Liver (tissue), 3 donors: ENCODE measurements at regions not wholly inside any gene's neighbourhood (a gene's known extent, or its start where the extent isn't known, plus 50 kb on each side); places are given as distances from the start of the nearest gene placed in this dataset.

Source experiments
- CTCF ChIP-seq: fragments of 150-350 bp; IDR thresholded peaks from 2 replicates; pipeline ENCODE4 v1.5.1; 2017; ENCODE audit warnings: improper control_type of control experiment, low read depth, low read length; ENCODE audit not compliant: missing input control
- EGR1 ChIP-seq, 2 donors: IDR thresholded peaks; 2 replicates each; pipeline ENCODE4 v1.6.1; 2016 to 2018; ENCODE audit warnings: antibody characterized with exemption in 2 of 2, low read depth in 2 of 2
- FOXA2 ChIP-seq: IDR thresholded peaks from 2 replicates; pipeline ENCODE4 v1.6.1; 2016; ENCODE audit warnings: antibody characterized with exemption
- GABPA ChIP-seq, 2 donors: IDR thresholded peaks in 1 of 2; conservative IDR thresholded peaks in 1 of 2; 2 replicates each; pipeline ENCODE4 v1.6.1; 2016; ENCODE audit warnings: antibody characterized with exemption in 2 of 2, mild to moderate bottlenecking in 1 of 2, moderate library complexity in 1 of 2
- HNF4G ChIP-seq: IDR thresholded peaks from 2 replicates; pipeline ENCODE4 v1.6.1; 2016; ENCODE audit warnings: antibody characterized with exemption
- JUND ChIP-seq, 2 donors: IDR thresholded peaks; 2 replicates each; pipeline ENCODE4 v1.6.1; 2016; ENCODE audit warnings: antibody characterized with exemption in 2 of 2
- MAX ChIP-seq: IDR thresholded peaks from 2 replicates; pipeline ENCODE4 v1.6.1; 2016; ENCODE audit warnings: antibody characterized with exemption
- RAD21 ChIP-seq, 2 donors: IDR thresholded peaks; 2 replicates each; pipeline ENCODE4 v1.6.1; 2016; ENCODE audit warnings: antibody characterized with exemption in 2 of 2, mild to moderate bottlenecking in 2 of 2
- REST ChIP-seq: IDR thresholded peaks from 2 replicates; pipeline ENCODE4 v1.6.1; 2016; ENCODE audit warnings: antibody characterized with exemption, mild to moderate bottlenecking
- RXRA ChIP-seq, 2 donors: IDR thresholded peaks; 2 replicates each; pipeline ENCODE4 v1.6.1; 2017 to 2018; ENCODE audit warnings: antibody characterized with exemption in 2 of 2, mild to moderate bottlenecking in 1 of 2
- SP1 ChIP-seq: IDR thresholded peaks from 2 replicates; pipeline ENCODE4 v1.6.1; 2018; ENCODE audit warnings: antibody characterized with exemption, mild to moderate bottlenecking
- TAF1 ChIP-seq: conservative IDR thresholded peaks from 2 replicates; pipeline ENCODE4 v1.6.1; 2016; ENCODE audit warnings: antibody characterized with exemption, mild to moderate bottlenecking
- YY1 ChIP-seq: IDR thresholded peaks from 2 replicates; pipeline ENCODE4 v1.6.1; 2016; ENCODE audit warnings: antibody characterized with exemption, mild to moderate bottlenecking
- TF ChIP-seq, protein P1 (sequence below): IDR thresholded peaks from 2 replicates; pipeline ENCODE4 v1.6.1; 2016; ENCODE audit warnings: antibody characterized with exemption
- donor health status: healthy.
- donor health status: healthy.

DNA sequence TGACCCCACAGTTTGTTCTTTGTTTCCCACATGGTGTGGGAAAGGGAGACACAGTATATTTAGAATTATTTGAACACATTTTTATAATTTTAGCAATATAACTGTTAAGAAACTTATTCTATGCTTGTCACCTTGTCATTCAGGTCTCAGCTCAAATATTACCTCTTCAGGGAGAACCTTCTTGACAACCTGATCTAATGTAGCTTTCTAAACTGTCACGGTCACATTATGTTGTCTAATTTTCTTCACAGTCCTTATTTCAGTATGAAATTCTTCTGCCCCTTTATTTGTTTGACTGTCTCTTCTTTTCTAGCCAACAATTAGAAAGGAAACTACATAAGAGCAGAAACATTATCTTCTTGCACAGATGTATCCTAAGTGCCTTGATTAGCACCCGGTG, 304.3 kb upstream of the PARD3B start:
- TF ChIP-seq CTCF (no peak), REST (no peak), HNF4G (no peak), SP1 (no peak), JUND (IDR thresholded peaks at IDR 0.05) (no peak), YY1 (no peak), EGR1 (IDR thresholded peaks at IDR 0.05; ENCODE audit: low read depth in 2 of 2) (no peak), RAD21 (IDR thresholded peaks at IDR 0.05) (no peak), MAX (no peak), GABPA (IDR thresholded peaks at IDR 0.05 in 1 of 2, conservative IDR thresholded peaks at IDR 0.05 in 1 of 2) (no peak), RXRA (IDR thresholded peaks at IDR 0.05) (no peak), TAF1 (no peak), FOXA2 (no peak)
- TF ChIP-seq, protein P1, sequence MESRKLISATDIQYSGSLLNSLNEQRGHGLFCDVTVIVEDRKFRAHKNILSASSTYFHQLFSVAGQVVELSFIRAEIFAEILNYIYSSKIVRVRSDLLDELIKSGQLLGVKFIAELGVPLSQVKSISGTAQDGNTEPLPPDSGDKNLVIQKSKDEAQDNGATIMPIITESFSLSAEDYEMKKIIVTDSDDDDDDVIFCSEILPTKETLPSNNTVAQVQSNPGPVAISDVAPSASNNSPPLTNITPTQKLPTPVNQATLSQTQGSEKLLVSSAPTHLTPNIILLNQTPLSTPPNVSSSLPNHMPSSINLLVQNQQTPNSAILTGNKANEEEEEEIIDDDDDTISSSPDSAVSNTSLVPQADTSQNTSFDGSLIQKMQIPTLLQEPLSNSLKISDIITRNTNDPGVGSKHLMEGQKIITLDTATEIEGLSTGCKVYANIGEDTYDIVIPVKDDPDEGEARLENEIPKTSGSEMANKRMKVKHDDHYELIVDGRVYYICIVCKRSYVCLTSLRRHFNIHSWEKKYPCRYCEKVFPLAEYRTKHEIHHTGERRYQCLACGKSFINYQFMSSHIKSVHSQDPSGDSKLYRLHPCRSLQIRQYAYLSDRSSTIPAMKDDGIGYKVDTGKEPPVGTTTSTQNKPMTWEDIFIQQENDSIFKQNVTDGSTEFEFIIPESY = no peak
